HEK293T (cell line): ENCODE measurements at regions not wholly inside any gene's neighbourhood (a gene's known extent, or its start where the extent isn't known, plus 50 kb on each side); places are given as distances from the start of the nearest gene placed in this dataset.

ENCODE experiments used
- CTCF ChIA-PET: fragments of 350-600 bp; formaldehyde crosslinking; extraction: SDS; loops from one replicate; lab custom pipeline; 2021; ENCODE audit warnings: antibody characterized with exemption, inconsistent platforms; lab: Yijun Ruan, JAX
- POLR2A ChIA-PET: fragments of 350-600 bp; formaldehyde crosslinking; extraction: SDS; loops from one replicate; lab custom pipeline; 2020; ENCODE audit warnings: antibody characterized with exemption, inconsistent platforms; lab: Yijun Ruan, JAX
- DNase-seq: peaks from one replicate; pipeline ENCODE4 v3.0.0; 2012; ENCODE audit warnings: mixed read lengths; ENCODE audit errors: extremely low spot score
- ARNT ChIP-seq: fragments of 450-650 bp; IDR thresholded peaks from 2 replicates; pipeline ENCODE4 v1.6.1; 2017; ENCODE audit warnings: mild to moderate bottlenecking
- BHLHE40 ChIP-seq: fragments of 450-650 bp; IDR thresholded peaks from 2 replicates; pipeline ENCODE4 v1.6.1; 2016; ENCODE audit warnings: mild to moderate bottlenecking, moderate library complexity, borderline replicate concordance
- CTBP1 ChIP-seq: fragments of 450-650 bp; IDR thresholded peaks from 2 replicates; pipeline ENCODE4 v1.6.1; 2016; ENCODE audit warnings: borderline replicate concordance
- ELF4 ChIP-seq: fragments of 450-650 bp; IDR thresholded peaks from 2 replicates; pipeline ENCODE4 v1.6.1; 2017; ENCODE audit warnings: antibody characterized with exemption
- FOXA1 ChIP-seq: fragments of 450-650 bp; IDR thresholded peaks from 2 replicates; pipeline ENCODE4 v1.6.1; 2016; ENCODE audit warnings: mild to moderate bottlenecking
- FOXK2 ChIP-seq: fragments of 450-650 bp; IDR thresholded peaks from 2 replicates; pipeline ENCODE4 v1.6.1; 2016; ENCODE audit warnings: mild to moderate bottlenecking
- FOXM1 ChIP-seq: fragments of 450-650 bp; IDR thresholded peaks from 2 replicates; pipeline ENCODE4 v1.6.1; 2017; ENCODE audit warnings: mild to moderate bottlenecking, borderline replicate concordance
- HDGF ChIP-seq: fragments of 450-650 bp; IDR thresholded peaks from 2 replicates; pipeline ENCODE4 v1.6.1; 2017; ENCODE audit warnings: antibody characterized with exemption, borderline replicate concordance
- L3MBTL2 ChIP-seq: fragments of 450-650 bp; conservative IDR thresholded peaks from 2 replicates; pipeline ENCODE4 v1.6.1; 2016; ENCODE audit warnings: mild to moderate bottlenecking
- LEF1 ChIP-seq: fragments of 450-650 bp; IDR thresholded peaks from 2 replicates; pipeline ENCODE4 v1.6.1; 2017; ENCODE audit warnings: mild to moderate bottlenecking, borderline replicate concordance
- NFRKB ChIP-seq: fragments of 450-650 bp; IDR thresholded peaks from 2 replicates; pipeline ENCODE4 v1.6.1; 2016; ENCODE audit warnings: mild to moderate bottlenecking, moderate library complexity
- PKNOX1 ChIP-seq: fragments of 450-650 bp; IDR thresholded peaks from 2 replicates; pipeline ENCODE4 v1.6.1; 2016
- SP1 ChIP-seq: fragments of 450-650 bp; IDR thresholded peaks from 2 replicates; pipeline ENCODE4 v1.6.1; 2017
- SUZ12 ChIP-seq: fragments of 450-650 bp; IDR thresholded peaks from 2 replicates; pipeline ENCODE4 v1.6.1; 2016; ENCODE audit warnings: mild to moderate bottlenecking
- TARDBP ChIP-seq: fragments of 450-650 bp; IDR thresholded peaks from 2 replicates; pipeline ENCODE4 v1.6.1; 2016
- ZNF384 ChIP-seq: fragments of 450-650 bp; IDR thresholded peaks from 2 replicates; pipeline ENCODE4 v1.6.1; 2016

DNA sequence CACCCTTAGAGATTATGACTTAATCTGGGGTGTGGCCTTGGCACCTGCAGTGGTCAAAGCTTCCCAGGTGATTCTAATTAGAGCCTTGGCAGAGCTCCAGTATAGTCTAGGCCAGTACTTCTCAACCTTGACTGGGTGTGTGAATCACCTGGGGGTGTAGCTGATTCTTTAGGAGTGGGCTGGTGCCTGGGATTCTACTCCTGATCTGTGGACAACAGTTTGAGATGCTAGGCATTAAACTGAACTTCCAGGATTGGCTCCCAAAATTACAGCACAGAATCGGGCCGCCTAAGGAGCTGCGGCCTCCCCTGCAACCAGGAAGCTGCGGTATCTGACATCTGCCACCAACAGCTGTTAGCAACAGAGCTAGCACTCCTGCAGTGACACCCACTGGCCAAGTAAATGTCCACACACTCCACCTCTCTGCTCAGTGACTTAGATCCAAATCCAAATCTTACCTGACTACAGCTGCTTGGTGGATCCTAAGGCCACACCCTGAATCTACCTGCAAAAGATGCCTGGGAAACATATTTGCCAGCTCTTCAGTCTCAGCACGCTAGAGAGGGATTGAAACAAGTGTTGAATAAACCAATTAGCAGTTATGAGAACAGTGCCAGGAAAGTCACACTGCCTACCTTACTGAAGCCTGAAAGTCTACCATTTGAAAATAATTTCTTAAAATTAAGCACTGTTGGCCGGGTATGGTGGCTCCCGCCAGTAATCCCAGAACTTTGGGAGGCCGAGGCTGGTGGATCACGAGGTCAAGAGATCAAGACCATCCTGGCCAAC is 126.7 kb downstream of the UNC5CL start:
- ChIA-PET POLR2A (no interaction called here), CTCF (interaction anchor here (1.2 kb wide), 2 partner anchors 8 to 85 kb away, joined by 4 to 5 read pairs; no protein-coding TSS in a partner anchor)
- TF ChIP-seq ARNT (no peak), TARDBP (no peak), SUZ12 (no peak), L3MBTL2 (no peak), BHLHE40 (no peak), PKNOX1 (no peak), FOXA1 (no peak), CTBP1 (no peak), LEF1 (no peak), ELF4 (no peak)
- DNase-seq, result peak; percentile 42

GRCh38 chr6:40910260-40910893 is 128.6 kb downstream of the UNC5CL start:
- POLR2A ChIA-PET, result no interaction called here
- TF ChIP-seq HDGF (no peak), ARNT (no peak), SP1 (no peak), L3MBTL2 (no peak), FOXA1 (no peak), ELF4 (no peak), SUZ12 (no peak), PKNOX1 (no peak), CTBP1 (no peak), NFRKB (no peak), TARDBP (no peak), BHLHE40 (no peak), ZNF384 (no peak), LEF1 (no peak), FOXK2 (no peak), FOXM1 (no peak)
- no peak for DNase-seq
- CTCF ChIA-PET, result interaction anchor here (1.1 kb wide), 1 partner anchor 57 kb away, joined by 3 read pairs; no protein-coding TSS in a partner anchor

DNA sequence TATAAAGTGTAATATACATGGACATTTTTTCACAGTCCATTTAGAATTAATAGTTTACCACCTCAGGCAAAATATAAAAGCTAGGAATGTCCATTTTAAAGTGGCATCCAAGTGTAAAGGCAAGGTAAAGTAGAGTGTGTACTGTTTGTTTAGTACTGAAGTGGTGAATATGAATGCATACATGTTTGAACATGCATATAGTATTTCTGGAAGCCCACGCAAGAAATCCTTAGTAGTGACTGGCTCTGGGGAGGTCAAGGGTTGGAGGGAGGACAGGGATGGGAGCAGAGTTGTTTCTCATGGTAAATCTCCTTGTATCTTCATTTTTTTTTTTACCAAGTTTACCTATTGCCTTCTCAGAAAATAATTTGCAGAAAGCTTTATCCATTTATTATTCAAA is 129.2 kb downstream of the UNC5CL start:
- CTCF ChIA-PET, result no interaction called here
- DNase-seq, result no peak
- POLR2A ChIA-PET, result interaction anchor here (0.7 kb wide), 1 partner anchor 784 kb away, joined by 3 read pairs; no protein-coding TSS in a partner anchor
- TF ChIP-seq SUZ12 (no peak), LEF1 (no peak), HDGF (no peak), TARDBP (no peak), FOXA1 (no peak), L3MBTL2 (no peak), ARNT (no peak)

GRCh38 chr6:40907198-40907701 is 131.8 kb downstream of the UNC5CL start:
- no peak for TF ChIP-seq CTBP1
- no peak for TF ChIP-seq ZNF384
- DNase-seq, result no peak
- CTCF ChIA-PET, result no interaction called here
- POLR2A ChIA-PET, result no interaction called here

GRCh38 chr6:40906759-40907158 is 132.3 kb downstream of the UNC5CL start:
- no peak for DNase-seq
- ChIA-PET CTCF (no interaction called here), POLR2A (no interaction called here)
- TF ChIP-seq NFRKB, result no peak
- TF ChIP-seq ELF4, result no peak
- no peak for TF ChIP-seq BHLHE40
- no peak for TF ChIP-seq FOXK2
- TF ChIP-seq FOXA1, result no peak
- no peak for TF ChIP-seq L3MBTL2
- TF ChIP-seq SP1, result no peak
- no peak for TF ChIP-seq ZNF384
- TF ChIP-seq SUZ12, result no peak
- no peak for TF ChIP-seq CTBP1
- TF ChIP-seq TARDBP, result no peak
- no peak for TF ChIP-seq HDGF
- no peak for TF ChIP-seq LEF1
- no peak for TF ChIP-seq PKNOX1
- TF ChIP-seq FOXM1, result no peak
- TF ChIP-seq ARNT, result no peak
